T-helper 2 cell treated with Interferon-gamma antibody and Interleukin-4, amounts not matched to agents 5 μg/mL and 100 μg/mL, for 36 hours (primary cell): ENCODE measurements at regions not wholly inside any gene's neighbourhood (a gene's known extent, or its start where the extent isn't known, plus 50 kb on each side); places are given as distances from the start of the nearest gene placed in this dataset.

Source experiments
- DNase-seq: peaks from one replicate; pipeline ENCODE4 v3.0.0; 2021; ENCODE audit warnings: low spot score
- H3K27ac Mint-ChIP-seq: one replicate; pipeline ENCODE4 v1.8.0; 2021; ENCODE audit warnings: mild to moderate bottlenecking, mixed read lengths
- H3K27me3 Mint-ChIP-seq: one replicate; pipeline ENCODE4 v1.8.0; 2021; ENCODE audit warnings: low read depth, mixed read lengths
- H3K36me3 Mint-ChIP-seq: one replicate; pipeline ENCODE4 v1.8.0; 2021; ENCODE audit warnings: low read depth, mixed read lengths
- H3K4me1 Mint-ChIP-seq: one replicate; pipeline ENCODE4 v1.8.0; 2021; ENCODE audit warnings: low read depth, mixed read lengths
- H3K4me3 Mint-ChIP-seq: one replicate; pipeline ENCODE4 v1.8.0; 2022; ENCODE audit warnings: mild to moderate bottlenecking, moderate library complexity, mixed read lengths
- H3K9me3 Mint-ChIP-seq: one replicate; pipeline ENCODE4 v1.8.0; 2021; ENCODE audit warnings: mixed read lengths

DNA sequence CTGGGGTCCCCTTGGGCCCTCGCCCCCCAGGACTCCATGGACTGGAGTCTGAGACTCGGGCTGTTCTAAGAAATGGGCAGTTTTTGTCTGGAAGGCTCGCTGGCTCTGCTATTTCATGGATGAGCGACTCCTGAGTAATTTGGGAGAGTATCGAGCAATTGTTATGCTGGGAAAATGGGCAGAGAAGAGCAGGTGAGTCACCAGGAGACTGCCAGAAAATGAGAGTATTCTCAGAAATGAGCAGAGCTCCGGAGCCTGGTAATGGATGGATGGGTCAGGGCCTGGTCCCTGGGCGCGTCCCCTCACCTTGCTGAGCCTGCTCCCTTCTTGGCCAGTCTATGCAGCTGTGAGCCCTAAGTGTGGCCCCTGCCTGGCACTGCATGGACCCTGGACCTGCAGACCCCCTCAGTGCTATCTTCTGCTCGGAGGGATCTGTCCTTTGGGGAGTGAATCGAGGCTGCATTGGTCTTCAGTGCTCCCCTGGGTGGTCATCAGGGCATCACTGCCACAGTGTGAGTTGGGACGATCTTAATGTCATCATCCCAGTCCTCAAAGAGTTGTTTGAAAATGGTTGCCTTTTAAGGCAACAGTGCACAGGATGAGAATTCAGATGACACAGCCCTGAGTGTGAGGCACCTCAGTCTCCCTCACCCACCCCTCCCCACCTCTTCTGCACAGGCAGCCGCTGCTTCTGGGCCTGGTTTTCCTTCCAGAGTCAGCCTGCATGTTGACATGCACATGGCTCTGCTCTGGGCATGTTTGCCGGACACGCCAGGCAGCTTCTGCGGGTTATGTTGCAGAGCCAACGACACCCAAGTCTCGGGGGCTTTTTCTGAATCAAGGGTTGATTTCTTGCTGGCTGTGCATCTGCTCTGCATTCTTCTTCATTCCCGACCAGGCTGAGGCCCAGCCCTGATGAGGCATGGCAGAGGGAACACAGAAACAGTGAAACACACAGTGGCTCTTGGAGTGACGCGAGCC lies 519.0 kb downstream of the TBC1D22A start:
- Mint-ChIP-seq H3K9me3 (no peaks in the 10 kb centered on the region), H3K36me3 (no peaks in the 10 kb centered on the region), H3K27ac (no peak overlapping the region), H3K27me3 (no peaks in the 10 kb centered on the region), H3K4me3 (no peak overlapping the region), H3K4me1 (no peaks in the 10 kb centered on the region)
- no peak for DNase-seq

- no peak for DNase-seq
- Mint-ChIP-seq H3K27me3 (no peaks in the 10 kb centered on the region), H3K4me3 (no peak overlapping the region), H3K9me3 (no peaks in the 10 kb centered on the region), H3K36me3 (no peaks in the 10 kb centered on the region), H3K27ac (no peak overlapping the region), H3K4me1 (no peaks in the 10 kb centered on the region)
Measured at GRCh38 chr22:47280301-47280700, 517.9 kb downstream of the TBC1D22A start.

GRCh38 chr22:47279746-47280145 lies 517.3 kb downstream of the TBC1D22A start:
- Mint-ChIP-seq H3K9me3 (no peaks in the 10 kb centered on the region), H3K36me3 (no peaks in the 10 kb centered on the region), H3K4me1 (no peaks in the 10 kb centered on the region), H3K27ac (no peak overlapping the region), H3K4me3 (no peak overlapping the region), H3K27me3 (no peaks in the 10 kb centered on the region)
- DNase-seq, result no peak

GRCh38 chr22:47279337-47279736 lies 516.9 kb downstream of the TBC1D22A start:
- Mint-ChIP-seq H3K4me3 (no peak overlapping the region), H3K27me3 (no peaks in the 10 kb centered on the region), H3K27ac (no peak overlapping the region), H3K9me3 (no peaks in the 10 kb centered on the region), H3K36me3 (no peaks in the 10 kb centered on the region), H3K4me1 (no peaks in the 10 kb centered on the region)
- no peak for DNase-seq

GRCh38 chr22:47278655-47279054 lies 516.2 kb downstream of the TBC1D22A start:
- H3K9me3 Mint-ChIP-seq, result no peaks in the 10 kb centered on the region
- no peak for DNase-seq
- no peak overlapping the region for H3K27ac Mint-ChIP-seq
- H3K27me3 Mint-ChIP-seq, result no peaks in the 10 kb centered on the region
- H3K4me1 Mint-ChIP-seq, result no peaks in the 10 kb centered on the region
- H3K36me3 Mint-ChIP-seq, result no peaks in the 10 kb centered on the region
- no peak overlapping the region for H3K4me3 Mint-ChIP-seq

GRCh38 chr22:47277531-47277930 lies 515.1 kb downstream of the TBC1D22A start:
- Mint-ChIP-seq H3K4me1 (no peaks in the 10 kb centered on the region), H3K9me3 (no peaks in the 10 kb centered on the region), H3K27ac (no peak overlapping the region), H3K4me3 (no peak overlapping the region), H3K27me3 (no peaks in the 10 kb centered on the region), H3K36me3 (no peaks in the 10 kb centered on the region)
- no peak for DNase-seq

DNA sequence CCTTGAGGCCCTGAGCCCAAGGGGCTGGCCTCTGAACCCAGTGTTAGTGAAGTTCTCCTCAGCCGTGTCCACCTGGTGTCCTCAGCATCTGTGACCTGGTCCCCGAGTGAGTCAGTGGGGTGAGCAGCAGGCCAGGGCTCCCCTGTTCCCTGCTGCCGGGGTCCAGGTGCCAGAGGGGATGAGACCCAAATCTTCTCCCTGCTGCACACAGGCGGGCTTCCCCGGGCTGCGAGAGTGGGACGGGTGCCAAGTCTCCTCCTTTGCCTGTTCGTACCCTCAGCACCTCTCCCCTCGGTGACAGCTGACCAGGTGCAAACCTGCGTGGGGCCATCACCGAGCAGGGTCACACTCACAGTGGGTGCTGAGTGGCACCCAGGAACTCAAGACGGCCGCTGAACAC lies 514.5 kb downstream of the TBC1D22A start:
- H3K27me3 Mint-ChIP-seq, result no peaks in the 10 kb centered on the region
- no peaks in the 10 kb centered on the region for H3K4me1 Mint-ChIP-seq
- H3K9me3 Mint-ChIP-seq, result no peaks in the 10 kb centered on the region
- no peak overlapping the region for H3K4me3 Mint-ChIP-seq
- DNase-seq, result no peak
- H3K27ac Mint-ChIP-seq, result no peak overlapping the region
- H3K36me3 Mint-ChIP-seq, result no peaks in the 10 kb centered on the region

- H3K36me3 Mint-ChIP-seq, result no peaks in the 10 kb centered on the region
- no peak overlapping the region for H3K4me3 Mint-ChIP-seq
- no peaks in the 10 kb centered on the region for H3K27me3 Mint-ChIP-seq
- H3K27ac Mint-ChIP-seq, result no peak overlapping the region
- no peak for DNase-seq
- no peaks in the 10 kb centered on the region for H3K9me3 Mint-ChIP-seq
- no peaks in the 10 kb centered on the region for H3K4me1 Mint-ChIP-seq
Measured at GRCh38 chr22:47276450-47276820, 514.0 kb downstream of the TBC1D22A start.

GRCh38 chr22:47275605-47276449 lies 513.4 kb downstream of the TBC1D22A start:
- Mint-ChIP-seq H3K27me3 (no peaks in the 10 kb centered on the region), H3K4me3 (no peak overlapping the region), H3K4me1 (no peaks in the 10 kb centered on the region), H3K36me3 (no peaks in the 10 kb centered on the region), H3K9me3 (no peaks in the 10 kb centered on the region), H3K27ac (no peak overlapping the region)
- no peak for DNase-seq

DNA sequence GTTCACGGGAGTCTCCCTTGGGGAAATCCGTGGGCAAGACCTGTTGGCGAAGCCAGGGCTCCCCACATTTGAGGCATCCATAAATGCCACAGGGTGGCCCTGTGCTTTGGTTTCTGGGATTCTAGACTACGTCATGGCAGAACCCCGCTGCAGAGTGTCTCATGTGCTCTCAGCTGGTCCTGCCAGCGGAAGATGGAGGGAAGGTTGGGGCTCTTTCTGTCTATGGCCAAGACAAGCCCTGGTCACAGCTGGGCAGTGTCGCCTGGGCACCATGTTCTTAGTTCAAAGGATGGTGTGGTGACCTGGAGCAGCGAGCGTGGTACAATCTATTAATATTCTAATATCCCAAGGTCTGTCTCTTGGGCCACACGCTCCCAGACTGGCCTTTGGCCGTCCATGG lies 511.7 kb downstream of the TBC1D22A start:
- H3K4me1 Mint-ChIP-seq, result no peaks in the 10 kb centered on the region

GRCh38 chr22:47270463-47271135 lies 508.1 kb downstream of the TBC1D22A start:
- H3K27ac Mint-ChIP-seq, result no peak overlapping the region
- no peak overlapping the region for H3K4me3 Mint-ChIP-seq
- no peak for DNase-seq
- no peaks in the 10 kb centered on the region for H3K27me3 Mint-ChIP-seq
- H3K4me1 Mint-ChIP-seq, result no peaks in the 10 kb centered on the region
- H3K9me3 Mint-ChIP-seq, result no peaks in the 10 kb centered on the region
- H3K36me3 Mint-ChIP-seq, result no peaks in the 10 kb centered on the region

More for the DNA sequence above, 511.7 kb downstream of the TBC1D22A start:
- H3K4me3 Mint-ChIP-seq, result no peak overlapping the region
- no peaks in the 10 kb centered on the region for H3K36me3 Mint-ChIP-seq
- no peaks in the 10 kb centered on the region for H3K27me3 Mint-ChIP-seq
- H3K9me3 Mint-ChIP-seq, result no peaks in the 10 kb centered on the region
- no peak overlapping the region for H3K27ac Mint-ChIP-seq
- DNase-seq, result no peak

DNA sequence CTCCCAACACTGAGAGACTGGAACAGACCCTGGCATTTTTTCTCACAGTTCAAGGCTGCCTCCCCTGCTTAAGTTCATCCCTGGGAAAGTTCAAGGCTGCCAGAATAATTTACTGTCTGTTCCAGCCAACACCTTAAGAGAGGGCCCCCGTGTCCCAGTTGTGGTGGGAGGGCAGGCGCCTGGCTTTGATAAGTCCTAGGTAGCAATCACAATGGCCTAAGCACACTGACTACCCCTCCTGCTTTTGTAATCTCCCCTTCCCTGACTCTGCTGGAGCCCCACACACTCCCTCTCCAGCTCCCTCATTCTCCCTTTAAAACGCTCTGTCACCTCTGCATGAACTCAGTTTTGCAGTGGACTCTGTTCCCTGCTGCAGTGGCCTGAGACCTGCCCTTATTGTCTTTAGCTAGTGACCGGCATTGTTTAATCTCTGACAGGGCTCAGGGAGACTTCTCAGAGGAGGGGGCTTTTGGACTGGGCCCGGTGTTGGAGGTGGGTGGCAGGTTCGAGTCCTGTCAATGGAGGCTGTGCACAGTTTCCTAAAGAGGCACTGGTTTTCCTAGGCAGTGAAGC lies 507.2 kb downstream of the TBC1D22A start:
- Mint-ChIP-seq H3K36me3 (no peaks in the 10 kb centered on the region), H3K27ac (no peak overlapping the region), H3K4me1 (no peaks in the 10 kb centered on the region), H3K27me3 (no peaks in the 10 kb centered on the region), H3K9me3 (no peaks in the 10 kb centered on the region), H3K4me3 (no peak overlapping the region)
- no peak for DNase-seq

- Mint-ChIP-seq H3K36me3 (no peaks in the 10 kb centered on the region), H3K4me3 (no peak overlapping the region), H3K27ac (no peak overlapping the region), H3K9me3 (no peaks in the 10 kb centered on the region), H3K27me3 (no peaks in the 10 kb centered on the region), H3K4me1 (no peaks in the 10 kb centered on the region)
- DNase-seq, result no peak
Measured at GRCh38 chr22:47267513-47268282, 505.2 kb downstream of the TBC1D22A start.
